ENCODE measurements at regions not wholly inside any gene's neighbourhood (a gene's known extent, or its start where the extent isn't known, plus 50 kb on each side); places are given as distances from the start of the nearest gene placed in this dataset.

- H3K36me3 Mint-ChIP-seq, result no peaks in the 10 kb centered on the region
- H3K27ac Mint-ChIP-seq, result no peak overlapping the region
- Histone ChIP-seq H3K36me3 (no peaks in the 10 kb centered on the region), H3F3A (ENCODE audit: low read depth) (no peaks in the 10 kb centered on the region), H4K20me1 (ENCODE audit: low read depth) (no peaks in the 10 kb centered on the region), H3K4me1 (peaks cover 10% of the 10 kb centered on the region), H3K79me2 (ENCODE audit: low read depth) (no peaks in the 10 kb centered on the region), H3K4me2 (no peak overlapping the region), H2AFZ (replicated peaks) (no peak overlapping the region), H3K9me3 (ENCODE audit: low read depth) (no peaks in the 10 kb centered on the region), H3K27ac (no peak overlapping the region), H3K27me3 (no peaks in the 10 kb centered on the region), H3K4me3 (no peak overlapping the region), H3K9ac (no peak overlapping the region)
- no peak for DNase-seq (ENCODE audit: low spot score)
- no peaks in the 10 kb centered on the region for H3K9me3 Mint-ChIP-seq
- peaks cover 3% of the 10 kb centered on the region for H3K4me1 Mint-ChIP-seq
- H3K27me3 Mint-ChIP-seq (ENCODE audit: insufficient read depth, low read depth), result no peaks in the 10 kb centered on the region
- TF ChIP-seq EZH2phosphoT487 (IDR thresholded peaks at IDR 0.05) (no peak), CTCF (IDR thresholded peaks at IDR 0.05) (no peak), EZH2 (IDR thresholded peaks at IDR 0.05) (no peak)
- no peak overlapping the region for H3K4me3 Mint-ChIP-seq
Measured at GRCh38 chr6:105639124-105639523, 236.2 kb upstream of the PREP start.

GRCh38 chr6:105633814-105634213 is 230.9 kb upstream of the PREP start:
- Mint-ChIP-seq H3K36me3 (no peaks in the 10 kb centered on the region), H3K4me1 (peaks cover 3% of the 10 kb centered on the region), H3K9me3 (no peaks in the 10 kb centered on the region), H3K4me3 (no peak overlapping the region), H3K27me3 (ENCODE audit: insufficient read depth, low read depth) (no peaks in the 10 kb centered on the region), H3K27ac (no peak overlapping the region)
- Histone ChIP-seq H3F3A (ENCODE audit: low read depth) (no peaks in the 10 kb centered on the region), H4K20me1 (ENCODE audit: low read depth) (no peaks in the 10 kb centered on the region), H3K9ac (no peak overlapping the region), H3K4me3 (no peak overlapping the region), H3K79me2 (ENCODE audit: low read depth) (no peaks in the 10 kb centered on the region), H3K36me3 (no peaks in the 10 kb centered on the region), H3K4me2 (no peak overlapping the region), H3K27me3 (no peaks in the 10 kb centered on the region), H3K9me3 (ENCODE audit: low read depth) (no peaks in the 10 kb centered on the region), H2AFZ (replicated peaks) (no peak overlapping the region), H3K4me1 (peaks cover 10% of the 10 kb centered on the region), H3K27ac (no peak overlapping the region)
- TF ChIP-seq EZH2phosphoT487 (IDR thresholded peaks at IDR 0.05) (no peak), CTCF (IDR thresholded peaks at IDR 0.05) (no peak), EZH2 (IDR thresholded peaks at IDR 0.05) (no peak)
- no peak for DNase-seq (ENCODE audit: low spot score)

- Histone ChIP-seq H3F3A (ENCODE audit: low read depth) (no peaks in the 10 kb centered on the region), H3K4me3 (no peak overlapping the region), H3K4me1 (no peaks in the 10 kb centered on the region), H3K9me3 (ENCODE audit: low read depth) (no peaks in the 10 kb centered on the region), H3K4me2 (no peak overlapping the region), H4K20me1 (ENCODE audit: low read depth) (no peaks in the 10 kb centered on the region), H3K9ac (no peak overlapping the region), H3K27ac (no peak overlapping the region), H3K36me3 (no peaks in the 10 kb centered on the region), H2AFZ (replicated peaks) (no peak overlapping the region), H3K79me2 (ENCODE audit: low read depth) (no peaks in the 10 kb centered on the region), H3K27me3 (no peaks in the 10 kb centered on the region)
- Mint-ChIP-seq H3K4me3 (no peak overlapping the region), H3K36me3 (no peaks in the 10 kb centered on the region), H3K27ac (no peak overlapping the region), H3K27me3 (ENCODE audit: insufficient read depth, low read depth) (no peaks in the 10 kb centered on the region), H3K9me3 (no peaks in the 10 kb centered on the region), H3K4me1 (no peaks in the 10 kb centered on the region)
- no peak for TF ChIP-seq EZH2phosphoT487 (IDR thresholded peaks at IDR 0.05)
- DNase-seq (ENCODE audit: low spot score), result no peak
Measured at GRCh38 chr6:105628156-105628860, 225.4 kb upstream of the PREP start.

- Histone ChIP-seq H3K27me3 (no peaks in the 10 kb centered on the region), H3K9ac (no peak overlapping the region), H4K20me1 (ENCODE audit: low read depth) (no peaks in the 10 kb centered on the region), H3K4me3 (no peak overlapping the region), H2AFZ (replicated peaks) (no peak overlapping the region), H3K9me3 (ENCODE audit: low read depth) (no peaks in the 10 kb centered on the region), H3K4me1 (no peaks in the 10 kb centered on the region), H3K27ac (no peak overlapping the region), H3F3A (ENCODE audit: low read depth) (no peaks in the 10 kb centered on the region), H3K36me3 (no peaks in the 10 kb centered on the region), H3K79me2 (ENCODE audit: low read depth) (no peaks in the 10 kb centered on the region), H3K4me2 (no peak overlapping the region)
- no peak for DNase-seq (ENCODE audit: low spot score)
- H3K36me3 Mint-ChIP-seq, result no peaks in the 10 kb centered on the region
- TF ChIP-seq EZH2phosphoT487 (IDR thresholded peaks at IDR 0.05), result no peak
- no peak for TF ChIP-seq CTCF (IDR thresholded peaks at IDR 0.05)
- H3K4me3 Mint-ChIP-seq, result no peak overlapping the region
- peaks cover 2% of the 10 kb centered on the region for H3K27me3 Mint-ChIP-seq (ENCODE audit: insufficient read depth, low read depth)
- no peak overlapping the region for H3K27ac Mint-ChIP-seq
- no peaks in the 10 kb centered on the region for H3K9me3 Mint-ChIP-seq
- no peaks in the 10 kb centered on the region for H3K4me1 Mint-ChIP-seq
Measured at GRCh38 chr6:105626295-105627158, 223.6 kb upstream of the PREP start.

Measured in neural progenitor cell (in vitro differentiated cells).